ENCODE measurements at regions not wholly inside any gene's neighbourhood (a gene's known extent, or its start where the extent isn't known, plus 50 kb on each side); places are given as distances from the start of the nearest gene placed in this dataset.
"Not testable (repeated sequence)": the region's sequence is repeated elsewhere in the genome, so short reads cannot be mapped to it uniquely, and the experiment has no call there.

DNA sequence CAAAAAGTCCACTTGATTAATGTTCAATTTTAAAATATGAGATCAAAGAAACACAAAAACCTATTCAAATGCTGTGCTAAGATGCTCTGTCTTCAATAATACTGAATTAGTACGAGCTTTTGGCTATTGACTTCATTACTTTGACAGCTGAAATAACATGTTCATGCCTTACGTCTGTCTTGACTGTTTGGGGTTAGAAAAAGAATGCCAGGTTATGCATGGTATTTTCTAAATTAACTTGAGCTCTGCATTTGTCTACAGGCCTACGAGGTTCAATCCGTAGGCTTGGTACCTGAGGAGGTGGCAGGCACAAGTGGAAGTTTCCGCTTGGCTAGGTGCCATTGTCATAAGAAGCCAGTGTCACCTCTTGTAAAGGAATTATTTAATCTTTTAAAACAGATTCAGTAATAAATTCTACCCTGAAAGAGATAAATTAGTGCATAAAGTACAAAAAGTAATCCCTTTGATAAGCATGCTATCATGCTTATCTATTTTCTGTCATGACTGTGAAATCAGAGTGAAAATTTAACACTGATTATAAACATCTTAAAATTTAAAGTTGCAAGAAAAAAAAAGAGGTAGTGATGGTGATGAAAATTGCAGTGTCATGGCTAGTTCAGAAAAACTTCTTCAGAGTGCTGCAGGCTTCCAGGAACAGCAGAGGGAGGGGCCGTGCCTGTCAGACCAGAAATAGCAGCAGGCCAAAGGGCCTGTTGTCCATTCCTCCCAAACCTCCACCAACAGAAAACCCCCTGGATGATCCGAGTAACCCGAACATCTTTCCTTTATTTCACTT lies 115.7 kb downstream of the ARRDC4 start:
- no peaks in the 10 kb centered on the region for H3K9me3 ChIP-seq
- DNase-seq (no peak), ATAC-seq (peak; percentile 91)
- TF ChIP-seq, protein P1, sequence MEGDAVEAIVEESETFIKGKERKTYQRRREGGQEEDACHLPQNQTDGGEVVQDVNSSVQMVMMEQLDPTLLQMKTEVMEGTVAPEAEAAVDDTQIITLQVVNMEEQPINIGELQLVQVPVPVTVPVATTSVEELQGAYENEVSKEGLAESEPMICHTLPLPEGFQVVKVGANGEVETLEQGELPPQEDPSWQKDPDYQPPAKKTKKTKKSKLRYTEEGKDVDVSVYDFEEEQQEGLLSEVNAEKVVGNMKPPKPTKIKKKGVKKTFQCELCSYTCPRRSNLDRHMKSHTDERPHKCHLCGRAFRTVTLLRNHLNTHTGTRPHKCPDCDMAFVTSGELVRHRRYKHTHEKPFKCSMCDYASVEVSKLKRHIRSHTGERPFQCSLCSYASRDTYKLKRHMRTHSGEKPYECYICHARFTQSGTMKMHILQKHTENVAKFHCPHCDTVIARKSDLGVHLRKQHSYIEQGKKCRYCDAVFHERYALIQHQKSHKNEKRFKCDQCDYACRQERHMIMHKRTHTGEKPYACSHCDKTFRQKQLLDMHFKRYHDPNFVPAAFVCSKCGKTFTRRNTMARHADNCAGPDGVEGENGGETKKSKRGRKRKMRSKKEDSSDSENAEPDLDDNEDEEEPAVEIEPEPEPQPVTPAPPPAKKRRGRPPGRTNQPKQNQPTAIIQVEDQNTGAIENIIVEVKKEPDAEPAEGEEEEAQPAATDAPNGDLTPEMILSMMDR (IDR thresholded peaks at IDR 0.05) = no peak
- peaks cover 13% of the 10 kb centered on the region for H3K4me1 ChIP-seq
- intact Hi-C loops (cut with DNase I) = no loop called here
- H3K4me3 ChIP-seq = no peak overlapping the region
- H3K27me3 ChIP-seq = no peaks in the 10 kb centered on the region
- no peaks in the 10 kb centered on the region for H3K36me3 ChIP-seq
- peak overlapping the region; percentile 63 for H3K27ac ChIP-seq

DNA sequence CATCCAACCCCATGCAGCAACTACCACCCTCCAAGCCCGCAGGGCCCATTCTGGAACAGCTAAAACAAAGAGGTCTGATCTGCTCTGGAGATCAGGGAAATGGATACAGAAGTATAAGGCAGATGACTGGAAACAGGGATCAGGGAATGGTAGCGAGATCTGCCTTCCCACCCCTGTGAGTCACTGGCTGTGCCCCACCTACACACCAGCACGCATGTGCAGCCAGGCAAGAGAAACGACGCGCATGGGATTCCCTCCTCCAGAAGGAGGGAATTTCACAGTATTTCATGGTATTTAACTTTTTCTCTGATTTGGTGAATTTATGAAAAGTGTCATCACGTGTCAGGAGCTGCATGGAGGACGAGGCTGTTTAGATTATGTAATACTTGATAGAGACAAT lies 116.7 kb downstream of the ARRDC4 start:
- intact Hi-C loops (cut with DNase I) = no loop called here
- Histone ChIP-seq H3K4me1 (peaks cover 13% of the 10 kb centered on the region), H3K27ac (peak overlapping the region; percentile 63), H3K36me3 (no peaks in the 10 kb centered on the region), H3K4me3 (no peak overlapping the region), H3K27me3 (no peaks in the 10 kb centered on the region), H3K9me3 (no peaks in the 10 kb centered on the region)
- DNase-seq (peak; percentile 76), ATAC-seq (peak; percentile 90)
- TF ChIP-seq, protein P1 (IDR thresholded peaks at IDR 0.05) = no peak

DNA sequence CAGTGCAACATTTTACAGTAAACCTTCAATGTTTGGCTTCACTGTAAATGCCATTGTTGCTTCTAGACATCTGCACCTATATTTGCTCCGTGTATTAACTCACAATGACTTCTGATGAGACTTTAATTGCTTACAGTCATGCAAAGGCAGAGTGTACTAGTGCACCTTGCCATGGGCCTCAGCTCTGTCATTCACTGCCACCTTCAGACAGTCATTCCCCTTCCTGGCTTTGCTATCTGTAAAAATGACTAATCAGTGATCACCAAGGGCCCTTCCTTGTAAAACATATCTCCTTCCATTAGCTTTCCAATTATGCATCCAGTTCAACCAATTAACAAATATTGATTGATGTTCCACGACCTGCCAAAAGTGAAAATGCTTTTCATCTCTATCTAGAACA lies 120.3 kb downstream of the ARRDC4 start:
- no peak overlapping the region for H3K4me3 ChIP-seq
- DNase-seq (no peak), ATAC-seq (no peak)
- H3K4me1 ChIP-seq = peaks cover 11% of the 10 kb centered on the region
- H3K36me3 ChIP-seq = no peaks in the 10 kb centered on the region
- intact Hi-C loops (cut with DNase I) = loop anchor here (5.0 kb wide), 1 partner anchor 183 kb away; no protein-coding TSS in a partner anchor
- H3K9me3 ChIP-seq = no peaks in the 10 kb centered on the region
- TF ChIP-seq, protein P1 (IDR thresholded peaks at IDR 0.05) = no peak
- H3K27ac ChIP-seq = no peak overlapping the region
- no peaks in the 10 kb centered on the region for H3K27me3 ChIP-seq

DNA sequence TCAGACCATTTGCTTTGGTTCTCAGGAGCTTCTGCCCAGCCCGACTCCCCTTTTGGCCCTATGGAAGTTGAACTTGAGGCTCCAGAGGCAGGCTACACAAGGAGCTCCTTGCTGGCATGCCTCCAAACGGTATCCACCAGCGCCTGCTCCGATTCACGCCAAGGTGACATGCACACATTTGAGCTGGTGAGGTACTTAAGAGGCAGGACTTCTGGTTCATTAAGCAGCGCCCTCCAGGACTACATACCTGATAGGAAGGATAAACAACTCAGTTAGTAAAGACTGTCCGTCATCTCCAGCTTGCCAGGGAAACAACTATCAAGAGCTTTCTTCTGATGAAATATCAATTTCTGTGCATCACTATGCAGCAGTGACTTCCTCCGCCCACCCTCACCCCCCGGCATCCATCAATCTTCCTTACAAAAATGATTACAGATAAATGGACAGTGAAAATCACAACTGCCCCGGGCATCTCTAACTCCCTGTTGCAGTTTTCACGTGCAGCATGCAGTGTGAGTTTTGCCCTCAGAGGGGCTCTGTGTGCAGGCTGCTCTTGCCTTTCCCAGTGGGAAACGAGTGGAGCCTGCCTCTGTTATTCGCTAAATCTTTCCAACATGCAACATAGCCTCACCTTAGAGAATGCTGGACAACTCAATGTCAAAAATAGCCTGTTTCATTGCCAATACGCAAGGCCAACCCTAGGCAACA lies 122.9 kb downstream of the ARRDC4 start:
- Histone ChIP-seq H3K27ac (no peak overlapping the region), H3K27me3 (no peaks in the 10 kb centered on the region), H3K4me3 (no peak overlapping the region), H3K4me1 (no peaks in the 10 kb centered on the region), H3K9me3 (no peaks in the 10 kb centered on the region), H3K36me3 (no peaks in the 10 kb centered on the region)
- DNase-seq (no peak), ATAC-seq (no peak)
- intact Hi-C loops (cut with DNase I) = loop anchor here (5.0 kb wide), 1 partner anchor 186 kb away; no protein-coding TSS in a partner anchor
- TF ChIP-seq, protein P1 (IDR thresholded peaks at IDR 0.05) = no peak

DNA sequence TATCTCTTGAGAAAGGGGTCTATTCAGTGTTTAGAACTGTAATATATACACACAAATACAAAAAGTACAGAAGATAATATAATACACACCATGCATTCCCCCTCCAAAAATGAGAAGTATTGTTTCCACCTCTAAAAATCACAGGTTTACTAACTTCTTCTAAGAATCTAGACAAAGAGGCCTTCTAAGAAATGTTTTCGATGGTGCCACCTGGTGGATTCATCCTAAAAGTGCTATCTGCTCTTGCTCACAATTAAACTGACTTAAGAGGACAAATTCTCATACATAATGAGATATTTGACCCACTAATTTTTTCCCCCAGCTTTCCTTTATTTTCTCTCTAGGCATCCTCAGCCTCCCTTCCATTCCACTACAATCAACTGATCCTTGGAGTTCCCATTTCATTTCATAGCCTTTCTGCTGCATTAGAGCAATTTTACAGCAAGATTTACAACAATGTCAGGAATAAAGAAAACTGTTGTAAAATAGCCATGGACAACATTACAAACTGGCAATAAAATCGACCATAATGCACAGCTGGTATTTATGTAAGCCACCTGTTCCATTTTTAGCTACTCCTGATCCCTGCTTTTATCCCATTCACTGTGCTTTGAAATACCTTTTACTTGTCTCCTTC lies 124.6 kb downstream of the ARRDC4 start:
- DNase-seq = no peak
- Histone ChIP-seq H3K4me1 (no peaks in the 10 kb centered on the region), H3K4me3 (no peak overlapping the region), H3K27ac (no peak overlapping the region), H3K36me3 (no peaks in the 10 kb centered on the region), H3K9me3 (no peaks in the 10 kb centered on the region), H3K27me3 (no peaks in the 10 kb centered on the region)
- no peak for ATAC-seq
- intact Hi-C loops (cut with DNase I) = no loop called here
- TF ChIP-seq, protein P1 (IDR thresholded peaks at IDR 0.05) = peak; percentile 67

DNA sequence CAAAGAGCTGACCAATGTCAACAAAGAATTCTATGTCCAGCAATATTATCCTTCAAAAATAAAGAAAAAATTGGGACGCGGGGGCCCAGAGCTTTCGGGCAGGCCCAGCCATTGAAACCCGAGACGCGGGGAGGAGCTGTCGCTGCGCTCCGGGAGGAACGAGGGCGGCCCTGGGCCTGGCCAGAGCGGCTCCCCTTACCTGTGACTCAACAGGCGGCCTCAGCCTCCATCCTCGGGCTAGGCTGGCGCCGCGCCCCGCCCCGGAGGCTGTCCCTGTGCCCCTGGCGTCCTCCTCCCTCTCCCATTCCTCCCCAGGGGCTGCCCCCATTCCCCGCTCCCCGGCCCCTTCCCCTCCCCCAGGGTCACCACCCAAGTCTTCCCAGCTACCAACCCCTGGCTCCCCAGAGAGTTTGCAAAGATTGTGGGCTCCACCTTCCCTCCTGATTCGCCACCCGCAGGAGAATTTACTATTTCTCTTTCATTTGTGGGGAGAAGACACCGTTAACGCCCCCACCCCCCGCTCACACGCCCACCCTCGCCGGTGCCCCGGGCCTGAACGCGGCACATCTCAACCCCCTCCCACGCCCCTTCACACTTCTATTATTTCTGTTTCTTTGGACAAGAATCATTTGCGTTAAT lies 127.9 kb downstream of the ARRDC4 start:
- ATAC-seq = peak; percentile 98
- H3K27me3 ChIP-seq; H3K27ac ChIP-seq; intact Hi-C loops (cut with DNase I); H3K4me3 ChIP-seq; H3K4me1 ChIP-seq; DNase-seq; H3K9me3 ChIP-seq; H3K36me3 ChIP-seq: not testable (repeated sequence)

DNA sequence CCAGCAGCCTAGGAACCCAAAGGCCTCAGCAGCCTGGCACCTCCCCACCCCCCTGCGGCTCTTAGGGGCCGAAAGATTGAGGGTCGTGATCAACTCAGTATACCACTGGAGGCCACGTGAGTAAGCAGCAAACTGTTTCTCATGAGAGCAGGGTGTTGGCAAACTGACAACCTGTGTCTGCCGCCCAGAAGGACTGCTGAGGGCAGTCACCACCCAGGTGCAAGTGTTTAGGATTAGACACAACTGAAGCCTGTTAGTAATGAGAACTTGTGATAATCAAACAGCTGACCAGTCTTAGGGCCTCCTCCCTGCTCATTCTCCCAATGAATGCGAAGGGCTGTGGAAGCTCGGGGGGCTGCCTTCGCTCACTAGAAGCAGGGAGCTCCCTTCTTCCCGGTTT lies 128.8 kb downstream of the ARRDC4 start:
- H3K27me3 ChIP-seq; DNase-seq; H3K27ac ChIP-seq; H3K36me3 ChIP-seq; intact Hi-C loops (cut with DNase I); H3K4me3 ChIP-seq; H3K4me1 ChIP-seq; H3K9me3 ChIP-seq: not testable (repeated sequence)
- peak; percentile 27 for ATAC-seq

DNA sequence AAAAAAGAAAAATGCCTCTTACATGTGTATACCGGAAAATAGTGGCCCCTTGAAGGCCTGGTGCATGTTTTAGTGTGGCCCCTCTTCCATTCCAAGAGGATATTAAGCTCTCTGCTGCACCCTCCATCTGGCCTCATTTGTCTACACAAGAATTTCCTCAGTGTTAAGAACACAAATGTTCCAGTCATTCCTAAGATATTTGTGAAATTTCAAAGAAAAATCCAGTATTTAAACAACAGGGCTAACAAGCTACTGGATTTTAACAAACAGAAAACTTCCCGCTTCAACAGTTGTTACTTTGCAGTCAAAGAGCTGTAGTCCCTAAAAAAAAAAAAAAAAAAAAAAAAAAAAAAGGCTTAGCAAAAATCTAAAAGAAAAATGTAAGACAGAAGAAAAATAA lies 137.5 kb downstream of the ARRDC4 start:
- H3K27ac ChIP-seq; H3K9me3 ChIP-seq; H3K4me1 ChIP-seq; H3K4me3 ChIP-seq; DNase-seq; H3K36me3 ChIP-seq; ATAC-seq; H3K27me3 ChIP-seq; intact Hi-C loops (cut with DNase I): not testable (repeated sequence)
